ENCODE measurements at regions not wholly inside any gene's neighbourhood (a gene's known extent, or its start where the extent isn't known, plus 50 kb on each side); places are given as distances from the start of the nearest gene placed in this dataset.

DNA sequence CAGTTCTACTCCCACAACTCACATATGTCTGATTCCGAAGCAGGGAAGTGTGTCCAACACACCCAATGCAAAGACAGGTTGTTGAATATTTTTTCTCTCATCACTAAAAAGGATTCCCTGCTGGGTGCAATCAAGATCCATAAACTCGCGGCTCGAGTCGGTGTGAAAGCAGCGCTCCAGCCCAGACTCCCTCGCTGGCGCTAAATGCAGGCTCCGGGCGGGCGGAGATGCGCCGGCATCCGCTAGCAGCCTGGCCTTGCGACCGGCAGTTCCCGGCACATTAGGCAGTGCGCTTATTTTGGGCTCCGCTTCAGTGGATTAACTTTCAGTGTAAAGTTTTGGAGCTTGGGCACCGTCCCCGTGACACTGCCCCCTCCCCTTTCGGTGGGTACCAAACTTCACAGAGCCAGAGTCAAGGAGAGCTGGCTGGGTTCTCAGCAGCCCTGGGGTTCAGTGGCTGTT is 87.7 kb upstream of the POU3F1 start (continued):
- TF ChIP-seq, protein P1, sequence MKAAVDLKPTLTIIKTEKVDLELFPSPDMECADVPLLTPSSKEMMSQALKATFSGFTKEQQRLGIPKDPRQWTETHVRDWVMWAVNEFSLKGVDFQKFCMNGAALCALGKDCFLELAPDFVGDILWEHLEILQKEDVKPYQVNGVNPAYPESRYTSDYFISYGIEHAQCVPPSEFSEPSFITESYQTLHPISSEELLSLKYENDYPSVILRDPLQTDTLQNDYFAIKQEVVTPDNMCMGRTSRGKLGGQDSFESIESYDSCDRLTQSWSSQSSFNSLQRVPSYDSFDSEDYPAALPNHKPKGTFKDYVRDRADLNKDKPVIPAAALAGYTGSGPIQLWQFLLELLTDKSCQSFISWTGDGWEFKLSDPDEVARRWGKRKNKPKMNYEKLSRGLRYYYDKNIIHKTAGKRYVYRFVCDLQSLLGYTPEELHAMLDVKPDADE (IDR thresholded peaks at IDR 0.05), result no peak
- no peak for TF ChIP-seq POLR2AphosphoS5 (IDR thresholded peaks at IDR 0.05; ENCODE audit: low read depth)

DNA sequence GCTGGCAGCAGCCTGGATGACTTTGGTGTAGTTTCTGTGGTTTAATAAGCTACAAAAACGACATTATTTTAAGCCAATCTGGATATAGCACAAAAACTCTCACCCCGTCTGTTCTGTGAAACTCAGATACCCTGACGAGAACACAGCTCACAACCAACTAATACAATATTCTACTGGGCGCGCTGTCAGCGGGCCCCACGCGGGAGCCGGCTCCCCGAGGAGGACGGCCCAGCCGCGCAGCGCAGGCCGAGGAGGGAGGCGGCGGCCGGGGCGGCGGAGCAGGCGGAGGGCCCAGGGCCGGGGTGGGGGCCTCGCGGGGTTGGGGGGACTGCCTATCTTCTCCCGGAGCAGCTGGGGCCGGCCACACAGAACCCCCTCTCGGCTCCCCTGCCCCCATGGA is 87.2 kb upstream of the POU3F1 start:
- H3K9me2 ChIP-seq (ENCODE audit: insufficient read depth), result no peaks in the 10 kb centered on the region
- peaks cover 46% of the 10 kb centered on the region for H3K4me1 Mint-ChIP-seq

DNA sequence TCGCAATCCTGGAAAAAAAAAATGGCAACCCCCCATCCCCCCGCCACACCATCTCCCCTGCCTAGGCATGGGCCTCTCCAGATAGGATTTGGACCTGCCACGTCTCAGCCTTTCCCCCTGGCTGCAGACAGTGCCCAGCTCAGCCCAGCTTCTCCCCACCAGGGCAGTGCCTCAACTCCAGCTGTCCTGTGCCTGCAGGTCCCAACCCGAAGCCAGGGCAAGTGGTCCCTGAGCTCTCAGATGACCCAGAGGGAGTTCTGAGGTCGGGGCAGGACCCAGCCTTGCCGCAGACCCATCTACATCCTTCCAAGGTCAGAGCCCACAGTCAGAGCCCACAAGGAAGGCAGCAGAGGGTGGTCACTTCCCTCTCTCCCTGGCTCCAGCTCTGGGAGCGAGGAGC is 86.7 kb upstream of the POU3F1 start:
- no peak overlapping the region for H3K27ac ChIP-seq (ENCODE audit: low read depth)
- DNase-seq (ENCODE audit: low spot score), result no peak
- H3K36me3 ChIP-seq (ENCODE audit: insufficient read depth), result no peaks in the 10 kb centered on the region
- no peak; the same call in 1 of the 3 replicates for ATAC-seq
- no peaks in the 10 kb centered on the region for H4K20me1 ChIP-seq (replicated peaks; ENCODE audit: insufficient read depth)
- H3F3A ChIP-seq (replicated peaks; ENCODE audit: low read depth), result no peaks in the 10 kb centered on the region
- H3K4me1 ChIP-seq (ENCODE audit: insufficient read depth), result peaks cover 14% of the 10 kb centered on the region; the same call in 1 of the 2 replicates
- Mint-ChIP-seq H3K27me3 (ENCODE audit: insufficient read depth, low read depth, poor library complexity) (peaks cover 13% of the 10 kb centered on the region), H3K27ac (no peak overlapping the region), H3K36me3 (ENCODE audit: low read depth) (no peaks in the 10 kb centered on the region), H3K4me1 (peaks cover 44% of the 10 kb centered on the region), H3K9me3 (no peaks in the 10 kb centered on the region), H3K4me3 (no peak overlapping the region)
- peak overlapping the region; percentile 18; the same call in 1 of the 2 replicates for H3K4me3 ChIP-seq
- no peaks in the 10 kb centered on the region for H3K79me2 ChIP-seq (replicated peaks; ENCODE audit: insufficient read depth)
- no peak for TF ChIP-seq CREB1 (CRISPR knock-in tag; IDR thresholded peaks at IDR 0.05; ENCODE audit: low read depth)
- no peak for TF ChIP-seq STAT1 (IDR thresholded peaks at IDR 0.05; ENCODE audit: unreplicated experiment)
- H2AFZ ChIP-seq, result peak overlapping the region; percentile 78; the same call in 1 of the 2 replicates
- no peaks in the 10 kb centered on the region for H3K9me2 ChIP-seq (ENCODE audit: insufficient read depth)
- H3K4me2 ChIP-seq, result peak overlapping the region; percentile 25
- peaks cover 29% of the 10 kb centered on the region for H3K27me3 ChIP-seq (ENCODE audit: insufficient read depth)

More for the DNA sequence above, 87.2 kb upstream of the POU3F1 start:
- peaks cover 29% of the 10 kb centered on the region for H3K27me3 ChIP-seq (ENCODE audit: insufficient read depth)
- Mint-ChIP-seq H3K27ac (no peak overlapping the region), H3K4me3 (no peak overlapping the region), H3K36me3 (ENCODE audit: low read depth) (no peaks in the 10 kb centered on the region), H3K9me3 (no peaks in the 10 kb centered on the region), H3K27me3 (ENCODE audit: insufficient read depth, low read depth, poor library complexity) (peaks cover 13% of the 10 kb centered on the region)
- H3K4me1 ChIP-seq (ENCODE audit: insufficient read depth), result peaks cover 15% of the 10 kb centered on the region; the same call in 1 of the 2 replicates
- peak; percentile 37 for ATAC-seq
- no peaks in the 10 kb centered on the region for H3F3A ChIP-seq (replicated peaks; ENCODE audit: low read depth)
- peak overlapping the region; percentile 25 for H3K4me2 ChIP-seq
- no peak overlapping the region for H3K27ac ChIP-seq (ENCODE audit: low read depth)
- TF ChIP-seq EZH2 (IDR thresholded peaks at IDR 0.05; ENCODE audit: low read depth, unreplicated experiment), result peak; percentile 47
- TF ChIP-seq, protein P2, sequence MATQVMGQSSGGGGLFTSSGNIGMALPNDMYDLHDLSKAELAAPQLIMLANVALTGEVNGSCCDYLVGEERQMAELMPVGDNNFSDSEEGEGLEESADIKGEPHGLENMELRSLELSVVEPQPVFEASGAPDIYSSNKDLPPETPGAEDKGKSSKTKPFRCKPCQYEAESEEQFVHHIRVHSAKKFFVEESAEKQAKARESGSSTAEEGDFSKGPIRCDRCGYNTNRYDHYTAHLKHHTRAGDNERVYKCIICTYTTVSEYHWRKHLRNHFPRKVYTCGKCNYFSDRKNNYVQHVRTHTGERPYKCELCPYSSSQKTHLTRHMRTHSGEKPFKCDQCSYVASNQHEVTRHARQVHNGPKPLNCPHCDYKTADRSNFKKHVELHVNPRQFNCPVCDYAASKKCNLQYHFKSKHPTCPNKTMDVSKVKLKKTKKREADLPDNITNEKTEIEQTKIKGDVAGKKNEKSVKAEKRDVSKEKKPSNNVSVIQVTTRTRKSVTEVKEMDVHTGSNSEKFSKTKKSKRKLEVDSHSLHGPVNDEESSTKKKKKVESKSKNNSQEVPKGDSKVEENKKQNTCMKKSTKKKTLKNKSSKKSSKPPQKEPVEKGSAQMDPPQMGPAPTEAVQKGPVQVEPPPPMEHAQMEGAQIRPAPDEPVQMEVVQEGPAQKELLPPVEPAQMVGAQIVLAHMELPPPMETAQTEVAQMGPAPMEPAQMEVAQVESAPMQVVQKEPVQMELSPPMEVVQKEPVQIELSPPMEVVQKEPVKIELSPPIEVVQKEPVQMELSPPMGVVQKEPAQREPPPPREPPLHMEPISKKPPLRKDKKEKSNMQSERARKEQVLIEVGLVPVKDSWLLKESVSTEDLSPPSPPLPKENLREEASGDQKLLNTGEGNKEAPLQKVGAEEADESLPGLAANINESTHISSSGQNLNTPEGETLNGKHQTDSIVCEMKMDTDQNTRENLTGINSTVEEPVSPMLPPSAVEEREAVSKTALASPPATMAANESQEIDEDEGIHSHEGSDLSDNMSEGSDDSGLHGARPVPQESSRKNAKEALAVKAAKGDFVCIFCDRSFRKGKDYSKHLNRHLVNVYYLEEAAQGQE (IDR thresholded peaks at IDR 0.05; ENCODE audit: unreplicated experiment), result no peak
- H3K4me3 ChIP-seq, result peak overlapping the region; percentile 18; the same call in 1 of the 2 replicates
- no peaks in the 10 kb centered on the region for H4K20me1 ChIP-seq (replicated peaks; ENCODE audit: insufficient read depth)
- peak overlapping the region; percentile 78; the same call in 1 of the 2 replicates for H2AFZ ChIP-seq
- H3K36me3 ChIP-seq (ENCODE audit: insufficient read depth), result no peaks in the 10 kb centered on the region
- DNase-seq (ENCODE audit: low spot score), result no peak
- H3K79me2 ChIP-seq (replicated peaks; ENCODE audit: insufficient read depth), result no peaks in the 10 kb centered on the region

Measured in GM23338 (cell line).